Gastroesophageal sphincter (tissue), 3 donors: ENCODE measurements at regions not wholly inside any gene's neighbourhood (a gene's known extent, or its start where the extent isn't known, plus 50 kb on each side); places are given as distances from the start of the nearest gene placed in this dataset.

Experiments
- CTCF ChIP-seq, 4 experiments: fragments of 200-600 bp in 2 of 4; fragments of 450-650 bp in 2 of 4; sonication (generic) in 1 of 4; IDR thresholded peaks; one replicate each; pipeline ENCODE4 v1.5.1; 2017 to 2019; ENCODE audit warnings: antibody characterized with exemption in 4 of 4, mild to moderate bottlenecking in 2 of 4, moderate library complexity in 2 of 4
- EP300 ChIP-seq: sonication (generic); formaldehyde crosslinking; IDR thresholded peaks from one replicate; pipeline ENCODE4 v1.6.1; 2017; ENCODE audit warnings: antibody characterized with exemption, mild to moderate bottlenecking
- POLR2A ChIP-seq, 2 donors: fragments of 450-650 bp; IDR thresholded peaks; one replicate each; pipeline ENCODE4 v1.6.1; 2017; ENCODE audit warnings: antibody characterized with exemption in 2 of 2, mild to moderate bottlenecking in 2 of 2, moderate library complexity in 1 of 2
- POLR2AphosphoS5 ChIP-seq: sonication (generic); formaldehyde crosslinking; IDR thresholded peaks from one replicate; pipeline ENCODE4 v1.6.1; 2017; ENCODE audit warnings: antibody characterized with exemption

DNA sequence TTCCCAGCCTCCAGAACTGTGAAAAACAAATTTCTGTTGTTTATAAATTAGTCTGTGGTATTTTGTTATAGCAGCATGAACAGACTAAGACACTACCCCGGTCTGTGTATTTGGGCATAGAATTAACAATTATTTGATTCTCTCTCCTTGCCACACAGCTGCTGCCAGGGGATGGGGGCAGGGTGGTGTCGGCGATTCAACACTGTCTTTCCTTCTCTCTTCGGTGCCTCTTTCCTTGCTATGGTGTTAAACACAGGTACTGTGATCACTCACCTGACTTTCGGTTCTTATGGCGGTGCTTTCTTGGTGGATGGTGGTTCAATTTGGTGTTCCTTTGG is 50.8 kb upstream of the CTAGE1 start:
- no peak for TF ChIP-seq EP300
- no peak for TF ChIP-seq CTCF (IDR thresholded peaks at IDR 0.05)
- TF ChIP-seq POLR2A (IDR thresholded peaks at IDR 0.05), result no peak
- no peak for TF ChIP-seq POLR2AphosphoS5
